Right atrium auricular region (tissue), 2 donors: ENCODE measurements at regions not wholly inside any gene's neighbourhood (a gene's known extent, or its start where the extent isn't known, plus 50 kb on each side); places are given as distances from the start of the nearest gene placed in this dataset.
A peak's percentile ranks its signal among the peaks of the same experiment; 100 is the strongest.

Experiments used
- DNase-seq: peaks from one replicate; pipeline ENCODE4 v3.0.0-alpha.2; 2019; ENCODE audit warnings: low spot score
- H3K27ac ChIP-seq, 2 donors: fragments of 200-600 bp; sonication (generic); 1 replicate in 1 of 2; 2 replicates in 1 of 2; pipeline ENCODE4 v1.5.1; 2016 to 2019
- H3K27me3 ChIP-seq, 2 donors: fragments of 200-600 bp; sonication (generic); one replicate each; pipeline versions ENCODE4 v1.5.1 to v1.6.0; 2017 to 2019
- H3K36me3 ChIP-seq: fragments of 200-600 bp; sonication (generic); one replicate; pipeline ENCODE4 v1.5.1; 2016
- H3K4me1 ChIP-seq, 2 donors: fragments of 200-600 bp; sonication (generic); one replicate each; pipeline versions ENCODE4 v1.5.1 to v1.6.0; 2017 to 2019
- H3K4me3 ChIP-seq, 2 donors: fragments of 200-600 bp; sonication (generic); 1 replicate in 1 of 2; 2 replicates in 1 of 2; pipeline ENCODE4 v1.5.1; 2017 to 2019; ENCODE audit warnings: mild to moderate bottlenecking in 1 of 2, moderate library complexity in 1 of 2
- H3K9me3 ChIP-seq, 2 donors: fragments of 200-600 bp; sonication (generic); one replicate each; pipeline ENCODE4 v1.5.1; 2019
- CTCF ChIP-seq, 2 donors: fragments of 200-600 bp; sonication (generic); IDR thresholded peaks; one replicate each; pipeline ENCODE4 v1.5.1; 2019; ENCODE audit warnings: antibody characterized with exemption in 2 of 2

GRCh38 chr10:113967126-113967525 is 76.5 kb upstream of the ADRB1 start:
- peak; percentile 9 for DNase-seq
- Histone ChIP-seq H3K9me3 (no peaks in the 10 kb centered on the region), H3K27ac (no peak overlapping the region), H3K4me3 (no peak overlapping the region), H3K27me3 (no peaks in the 10 kb centered on the region), H3K36me3 (no peaks in the 10 kb centered on the region), H3K4me1 (no peaks in the 10 kb centered on the region)
- no peak for TF ChIP-seq CTCF (IDR thresholded peaks at IDR 0.05)

GRCh38 chr10:113970641-113971040 is 73.0 kb upstream of the ADRB1 start:
- Histone ChIP-seq H3K9me3 (peaks cover 0 to 10% of the 10 kb centered on the region in 2 donors), H3K27ac (no peak overlapping the region)
- no peak for TF ChIP-seq CTCF (IDR thresholded peaks at IDR 0.05)

GRCh38 chr10:113971349-113971973 is 72.2 kb upstream of the ADRB1 start:
- Histone ChIP-seq H3K4me3 (no peak overlapping the region), H3K36me3 (no peaks in the 10 kb centered on the region), H3K27me3 (no peaks in the 10 kb centered on the region), H3K4me1 (no peaks in the 10 kb centered on the region), H3K27ac (no peak overlapping the region), H3K9me3 (peaks cover 0 to 10% of the 10 kb centered on the region in 2 donors)
- no peak for TF ChIP-seq CTCF (IDR thresholded peaks at IDR 0.05)
- no peak for DNase-seq

More at GRCh38 chr10:113970641-113971040, 73.0 kb upstream of the ADRB1 start:
- H3K4me3 ChIP-seq = no peak overlapping the region
- no peaks in the 10 kb centered on the region for H3K36me3 ChIP-seq
- H3K4me1 ChIP-seq = no peaks in the 10 kb centered on the region
- no peaks in the 10 kb centered on the region for H3K27me3 ChIP-seq
- DNase-seq = no peak

- Histone ChIP-seq H3K27ac (no peak overlapping the region), H3K36me3 (no peaks in the 10 kb centered on the region), H3K9me3 (peaks cover 0 to 10% of the 10 kb centered on the region in 2 donors), H3K27me3 (no peaks in the 10 kb centered on the region), H3K4me3 (no peak overlapping the region), H3K4me1 (peaks cover 0 to 13% of the 10 kb centered on the region in 2 donors)
- no peak for TF ChIP-seq CTCF (IDR thresholded peaks at IDR 0.05)
- DNase-seq = no peak
These were observed 66.5 kb upstream of the ADRB1 start for GRCh38 chr10:113977174-113977573.

GRCh38 chr10:113978802-113979201 is 64.9 kb upstream of the ADRB1 start:
- Histone ChIP-seq H3K36me3 (no peaks in the 10 kb centered on the region), H3K27ac (peak overlapping the region; percentile 50 to 73), H3K9me3 (no peaks in the 10 kb centered on the region), H3K4me1 (peaks cover 0 to 21% of the 10 kb centered on the region in 2 donors), H3K4me3 (no peak overlapping the region), H3K27me3 (no peaks in the 10 kb centered on the region)
- TF ChIP-seq CTCF (IDR thresholded peaks at IDR 0.05) = no peak
- DNase-seq = no peak

- peaks cover 0 to 21% of the 10 kb centered on the region in 2 donors for H3K4me1 ChIP-seq
- no peaks in the 10 kb centered on the region for H3K36me3 ChIP-seq
- H3K27me3 ChIP-seq = no peaks in the 10 kb centered on the region
- no peak overlapping the region for H3K4me3 ChIP-seq
- H3K9me3 ChIP-seq = no peaks in the 10 kb centered on the region
- H3K27ac ChIP-seq = peak overlapping the region; percentile 50 to 73
- no peak for TF ChIP-seq CTCF (IDR thresholded peaks at IDR 0.05)
- DNase-seq = no peak
These were observed 64.3 kb upstream of the ADRB1 start for GRCh38 chr10:113979409-113979808.
